OCI-LY1 (cell line): ENCODE measurements at regions not wholly inside any gene's neighbourhood (a gene's known extent, or its start where the extent isn't known, plus 50 kb on each side); places are given as distances from the start of the nearest gene placed in this dataset.

Source experiments
- H2AFZ ChIP-seq: fragments of 200-600 bp; sonication (generic), shearing (Covaris generic); 2 replicates; pipeline ENCODE4 v1.6.0; 2014; ENCODE audit warnings: antibody characterized with exemption, mild to moderate bottlenecking, low read length
- H3F3A ChIP-seq: fragments of 200-600 bp; sonication (generic), shearing (Covaris generic); 2 replicates; pipeline ENCODE4 v1.6.0; 2014; ENCODE audit warnings: mild to moderate bottlenecking, antibody characterized with exemption, low read length, moderate library complexity; ENCODE audit not compliant: insufficient read depth
- H3K27ac ChIP-seq: fragments of 200-600 bp; sonication (generic); 2 replicates; pipeline ENCODE4 v1.5.1; 2014; ENCODE audit warnings: low read length, mixed run types, mild to moderate bottlenecking, low read depth; ENCODE audit not compliant: poor library complexity, severe bottlenecking
- H3K27me3 ChIP-seq: fragments of 200-600 bp; sonication (generic); 2 replicates; pipeline ENCODE4 v1.6.0; 2014; ENCODE audit warnings: antibody characterized with exemption, mild to moderate bottlenecking, low read length, moderate library complexity; ENCODE audit not compliant: insufficient read depth
- H3K36me3 ChIP-seq: fragments of 200-600 bp; sonication (generic); 2 replicates; pipeline ENCODE4 v1.6.1; 2014; ENCODE audit warnings: mild to moderate bottlenecking, antibody characterized with exemption, low read length, moderate library complexity, mixed read lengths; ENCODE audit not compliant: insufficient read depth
- H3K4me1 ChIP-seq: fragments of 200-600 bp; sonication (generic); 2 replicates; pipeline ENCODE4 v1.5.1; 2014; ENCODE audit warnings: mild to moderate bottlenecking, low read length, moderate library complexity; ENCODE audit not compliant: insufficient read depth, severe bottlenecking
- H3K4me2 ChIP-seq: fragments of 200-600 bp; sonication (generic), shearing (Covaris generic); 2 replicates; pipeline ENCODE4 v1.6.1; 2014; ENCODE audit warnings: low read length
- H3K4me3 ChIP-seq: fragments of 200-600 bp; sonication (generic); 2 replicates; pipeline ENCODE4 v1.5.1; 2014; ENCODE audit warnings: low read length, low read depth, mild to moderate bottlenecking, mixed read lengths; ENCODE audit not compliant: poor library complexity, severe bottlenecking
- H3K79me2 ChIP-seq: fragments of 200-600 bp; shearing (Covaris generic); 2 replicates; pipeline ENCODE4 v1.6.1; 2016; ENCODE audit warnings: mixed run types, low read length, mixed read lengths; ENCODE audit not compliant: insufficient read depth
- H3K9ac ChIP-seq: fragments of 200-600 bp; sonication (generic), shearing (Covaris generic); 2 replicates; pipeline ENCODE4 v1.6.1; 2014; ENCODE audit warnings: mild to moderate bottlenecking, low read length, mixed read lengths
- H3K9me2 ChIP-seq: fragments of 200-600 bp; sonication (generic), shearing (Covaris generic); 2 replicates; pipeline ENCODE4 v1.6.1; 2014; ENCODE audit warnings: low read depth, mild to moderate bottlenecking, low read length, mixed read lengths
- H3K9me3 ChIP-seq: fragments of 200-600 bp; shearing (Covaris generic); 2 replicates; pipeline ENCODE4 v1.6.1; 2014; ENCODE audit warnings: low read length, mixed read lengths
- H4K20me1 ChIP-seq: fragments of 200-600 bp; sonication (generic), shearing (Covaris generic); 2 replicates; pipeline ENCODE4 v1.6.0; 2016; ENCODE audit warnings: mild to moderate bottlenecking, low read length; ENCODE audit not compliant: insufficient read depth
- EZH2 ChIP-seq: fragments of 200-600 bp; sonication (generic), shearing (Covaris generic); IDR thresholded peaks from 2 replicates; pipeline ENCODE4 v1.8.0; 2017; ENCODE audit warnings: borderline replicate concordance, mixed run types, mild to moderate bottlenecking, antibody characterized with exemption, low read length, moderate library complexity, mixed read lengths
- TF ChIP-seq, protein P1 (sequence below): fragments of 200-600 bp; sonication (generic), shearing (Covaris generic); IDR thresholded peaks from 2 replicates; pipeline ENCODE4 v1.5.1; 2017; ENCODE audit warnings: mild to moderate bottlenecking, antibody characterized with exemption, low read length, moderate library complexity, mixed read lengths

DNA sequence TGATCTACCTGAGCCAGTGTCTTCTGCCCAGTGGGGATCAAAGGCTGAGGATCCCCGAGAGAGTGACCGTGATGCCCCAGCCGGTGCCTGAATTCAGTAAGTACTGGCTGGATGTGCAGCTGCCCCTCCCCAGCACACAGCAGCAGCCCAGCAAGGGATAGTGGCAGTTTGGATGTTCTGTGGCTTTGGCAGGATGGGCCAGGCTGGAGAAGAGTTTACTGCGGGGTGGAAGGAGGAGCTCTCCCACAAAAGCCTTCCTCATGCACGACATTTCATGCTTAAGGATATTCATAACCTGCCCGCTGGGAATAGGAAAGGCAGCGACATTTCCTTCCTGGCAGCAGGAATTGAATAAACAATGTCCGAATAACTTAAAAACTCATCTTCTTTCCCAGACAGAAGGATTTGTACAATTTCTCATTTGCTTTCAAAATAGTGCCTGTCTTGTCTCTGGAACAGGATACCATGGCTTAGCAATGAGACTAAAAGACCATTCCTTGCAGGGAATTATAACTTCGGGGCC lies 135.6 kb upstream of the PRMT8 start:
- TF ChIP-seq, protein P1, sequence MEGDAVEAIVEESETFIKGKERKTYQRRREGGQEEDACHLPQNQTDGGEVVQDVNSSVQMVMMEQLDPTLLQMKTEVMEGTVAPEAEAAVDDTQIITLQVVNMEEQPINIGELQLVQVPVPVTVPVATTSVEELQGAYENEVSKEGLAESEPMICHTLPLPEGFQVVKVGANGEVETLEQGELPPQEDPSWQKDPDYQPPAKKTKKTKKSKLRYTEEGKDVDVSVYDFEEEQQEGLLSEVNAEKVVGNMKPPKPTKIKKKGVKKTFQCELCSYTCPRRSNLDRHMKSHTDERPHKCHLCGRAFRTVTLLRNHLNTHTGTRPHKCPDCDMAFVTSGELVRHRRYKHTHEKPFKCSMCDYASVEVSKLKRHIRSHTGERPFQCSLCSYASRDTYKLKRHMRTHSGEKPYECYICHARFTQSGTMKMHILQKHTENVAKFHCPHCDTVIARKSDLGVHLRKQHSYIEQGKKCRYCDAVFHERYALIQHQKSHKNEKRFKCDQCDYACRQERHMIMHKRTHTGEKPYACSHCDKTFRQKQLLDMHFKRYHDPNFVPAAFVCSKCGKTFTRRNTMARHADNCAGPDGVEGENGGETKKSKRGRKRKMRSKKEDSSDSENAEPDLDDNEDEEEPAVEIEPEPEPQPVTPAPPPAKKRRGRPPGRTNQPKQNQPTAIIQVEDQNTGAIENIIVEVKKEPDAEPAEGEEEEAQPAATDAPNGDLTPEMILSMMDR = no peak
- no peak for TF ChIP-seq EZH2
- H3K79me2 ChIP-seq = no peaks in the 10 kb centered on the region
- H3K9me2 ChIP-seq = no peaks in the 10 kb centered on the region
- H3K4me3 ChIP-seq = no peak overlapping the region
- no peaks in the 10 kb centered on the region for H3K36me3 ChIP-seq
- no peak overlapping the region for H2AFZ ChIP-seq
- H4K20me1 ChIP-seq = no peaks in the 10 kb centered on the region
- no peaks in the 10 kb centered on the region for H3F3A ChIP-seq
- no peak overlapping the region for H3K4me2 ChIP-seq
- H3K27me3 ChIP-seq = peaks cover 4% of the 10 kb centered on the region; the same call in 1 of the 2 replicates
- H3K9me3 ChIP-seq = no peaks in the 10 kb centered on the region
- no peak overlapping the region for H3K9ac ChIP-seq
- H3K4me1 ChIP-seq = no peaks in the 10 kb centered on the region
- H3K27ac ChIP-seq = no peak overlapping the region

DNA sequence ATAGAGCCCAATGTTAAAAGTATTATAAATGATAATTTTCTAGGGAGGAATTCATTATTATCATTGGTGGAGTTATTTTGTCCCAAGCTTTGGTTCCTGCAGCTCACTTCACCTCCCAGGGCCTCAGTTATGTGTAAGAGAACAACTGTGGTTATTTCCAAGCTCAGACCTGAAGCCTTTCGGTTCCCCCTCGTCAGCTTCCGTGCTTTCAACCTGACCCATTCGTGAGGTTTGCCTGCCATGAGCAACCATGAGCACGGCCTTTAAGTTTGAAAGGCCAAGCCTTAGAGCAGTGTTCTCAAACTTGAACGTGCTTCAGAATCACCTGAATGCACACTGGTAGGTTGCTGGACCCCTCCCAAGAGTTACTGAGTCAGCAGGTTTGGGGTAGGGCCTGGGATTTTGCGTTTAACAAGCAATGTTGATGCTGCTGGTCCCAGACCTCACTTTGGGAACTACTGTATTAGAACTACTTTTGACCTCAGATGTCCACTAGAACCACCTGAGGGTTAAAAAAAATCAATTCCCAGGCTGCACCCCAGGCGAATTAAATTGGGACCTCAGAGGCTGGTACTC lies 133.0 kb upstream of the PRMT8 start:
- H3K79me2 ChIP-seq = no peaks in the 10 kb centered on the region
- H3K4me2 ChIP-seq = no peak overlapping the region
- H3K27me3 ChIP-seq = peaks cover 4% of the 10 kb centered on the region; the same call in 1 of the 2 replicates
- no peaks in the 10 kb centered on the region for H3K36me3 ChIP-seq
- H2AFZ ChIP-seq = no peak overlapping the region
- H3K9me2 ChIP-seq = no peaks in the 10 kb centered on the region
- no peak overlapping the region for H3K4me3 ChIP-seq
- H4K20me1 ChIP-seq = no peaks in the 10 kb centered on the region
- TF ChIP-seq, protein P1 = no peak
- TF ChIP-seq EZH2 = no peak
- H3F3A ChIP-seq = no peaks in the 10 kb centered on the region
- no peak overlapping the region for H3K9ac ChIP-seq
- no peaks in the 10 kb centered on the region for H3K9me3 ChIP-seq
- H3K4me1 ChIP-seq = no peaks in the 10 kb centered on the region
- no peak overlapping the region for H3K27ac ChIP-seq

DNA sequence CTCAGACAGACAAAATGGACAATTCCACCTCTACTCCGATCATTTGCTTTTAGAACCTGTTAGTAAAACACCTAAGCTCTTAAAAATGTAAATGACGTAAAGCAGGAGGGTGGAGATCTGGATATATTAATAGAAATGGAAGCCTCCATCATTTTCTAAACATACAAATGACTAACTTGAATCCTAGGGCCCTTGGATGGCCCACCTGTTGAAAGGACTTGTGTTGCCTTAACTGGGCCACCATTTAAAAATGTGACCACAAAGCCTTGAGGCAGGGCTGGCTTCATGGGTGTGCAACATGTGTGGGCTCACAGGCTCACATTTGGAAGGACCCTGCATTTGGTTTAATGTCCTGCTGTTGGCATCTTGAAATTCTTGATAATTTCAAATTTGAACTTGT lies 131.5 kb upstream of the PRMT8 start:
- Histone ChIP-seq H3K4me2 (no peak overlapping the region), H3K4me3 (no peak overlapping the region), H4K20me1 (no peaks in the 10 kb centered on the region), H2AFZ (no peak overlapping the region), H3K79me2 (no peaks in the 10 kb centered on the region), H3K27ac (no peak overlapping the region), H3K36me3 (no peaks in the 10 kb centered on the region), H3F3A (no peaks in the 10 kb centered on the region), H3K4me1 (no peaks in the 10 kb centered on the region), H3K9me2 (no peaks in the 10 kb centered on the region), H3K27me3 (no peaks in the 10 kb centered on the region; the same call in 1 of the 2 replicates), H3K9ac (no peak overlapping the region), H3K9me3 (no peaks in the 10 kb centered on the region)
- no peak for TF ChIP-seq EZH2
- TF ChIP-seq, protein P1 = no peak
